ENCODE measurements at regions not wholly inside any gene's neighbourhood (a gene's known extent, or its start where the extent isn't known, plus 50 kb on each side); places are given as distances from the start of the nearest gene placed in this dataset.

DNA sequence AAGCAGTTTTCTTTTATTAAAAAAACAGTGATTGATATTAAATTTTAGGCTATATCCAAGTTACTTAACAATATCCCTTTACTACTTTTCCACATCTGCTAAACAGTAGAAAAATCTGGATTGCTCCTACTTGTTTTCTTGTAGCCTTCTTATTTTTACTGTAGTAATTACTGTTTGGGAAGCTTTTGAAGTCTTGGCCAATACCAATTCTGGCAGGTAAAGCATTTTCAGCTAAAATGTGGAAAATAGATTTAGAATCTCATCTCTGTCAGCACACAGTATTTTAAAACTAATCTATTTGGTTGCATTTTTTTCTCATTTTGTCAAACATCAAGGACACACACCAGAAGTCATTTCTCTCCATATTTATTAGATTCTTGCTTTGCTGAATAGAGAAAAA lies 1485.7 kb upstream of the PIK3C3 start:
- Histone ChIP-seq H3K36me3 (no peaks in the 10 kb centered on the region), H3K27me3 (no peaks in the 10 kb centered on the region), H3K4me1 (ENCODE audit: insufficient read depth) (no peaks in the 10 kb centered on the region), H3K27ac (no peak overlapping the region), H3K4me3 (no peak overlapping the region), H3K9me3 (no peaks in the 10 kb centered on the region)
- DNase-seq = no peak
- intact Hi-C loops (cut with DNase I) = no loop called here
- TF ChIP-seq CTCF (IDR thresholded peaks at IDR 0.05) (no peak), EP300 (IDR thresholded peaks at IDR 0.05) (no peak), POLR2A (IDR thresholded peaks at IDR 0.05) (no peak)

- intact Hi-C loops (cut with DNase I) = no loop called here
- Histone ChIP-seq H3K27me3 (no peaks in the 10 kb centered on the region), H3K4me1 (ENCODE audit: insufficient read depth) (no peaks in the 10 kb centered on the region), H3K27ac (no peak overlapping the region), H3K36me3 (no peaks in the 10 kb centered on the region), H3K9me3 (no peaks in the 10 kb centered on the region), H3K4me3 (no peak overlapping the region)
- 77 to 85% (median 83%) methylated on average over 1 of the region's 1 CpG for WGBS, 3 donors
- TF ChIP-seq POLR2A (IDR thresholded peaks at IDR 0.05) (no peak), EP300 (IDR thresholded peaks at IDR 0.05) (no peak), CTCF (IDR thresholded peaks at IDR 0.05) (no peak)
- no peak for DNase-seq
Measured at GRCh38 chr18:40464032-40464431, 1491.0 kb upstream of the PIK3C3 start.

- no peak for DNase-seq
- TF ChIP-seq POLR2A (IDR thresholded peaks at IDR 0.05) (no peak), EP300 (IDR thresholded peaks at IDR 0.05) (no peak), CTCF (IDR thresholded peaks at IDR 0.05) (no peak)
Measured at GRCh38 chr18:40453903-40454302, 1501.1 kb upstream of the PIK3C3 start.

GRCh38 chr18:40452599-40452998 lies 1502.4 kb upstream of the PIK3C3 start:
- no peak overlapping the region for H3K4me3 ChIP-seq
- WGBS, 3 donors = 89 to 96% (median 91%) methylated on average over 2 of the region's 2 CpGs
- H3K9me3 ChIP-seq = no peaks in the 10 kb centered on the region
- H3K36me3 ChIP-seq = no peaks in the 10 kb centered on the region
- no peak for TF ChIP-seq EP300 (IDR thresholded peaks at IDR 0.05)
- no peak for TF ChIP-seq POLR2A (IDR thresholded peaks at IDR 0.05)
- no peak for TF ChIP-seq CTCF (IDR thresholded peaks at IDR 0.05)
- no peaks in the 10 kb centered on the region for H3K4me1 ChIP-seq (ENCODE audit: insufficient read depth)
- no peak for DNase-seq
- intact Hi-C loops (cut with DNase I) = no loop called here
- H3K27ac ChIP-seq = no peak overlapping the region
- H3K27me3 ChIP-seq = peaks cover 2% of the 10 kb centered on the region

More at GRCh38 chr18:40453903-40454302, 1501.1 kb upstream of the PIK3C3 start:
- Histone ChIP-seq H3K27me3 (no peaks in the 10 kb centered on the region), H3K27ac (no peak overlapping the region), H3K4me3 (no peak overlapping the region), H3K4me1 (ENCODE audit: insufficient read depth) (no peaks in the 10 kb centered on the region), H3K36me3 (no peaks in the 10 kb centered on the region), H3K9me3 (no peaks in the 10 kb centered on the region)
- intact Hi-C loops (cut with DNase I) = no loop called here
- 92 to 95% (median 94%) methylated on average over 5 of the region's 5 CpGs for WGBS, 3 donors

DNA sequence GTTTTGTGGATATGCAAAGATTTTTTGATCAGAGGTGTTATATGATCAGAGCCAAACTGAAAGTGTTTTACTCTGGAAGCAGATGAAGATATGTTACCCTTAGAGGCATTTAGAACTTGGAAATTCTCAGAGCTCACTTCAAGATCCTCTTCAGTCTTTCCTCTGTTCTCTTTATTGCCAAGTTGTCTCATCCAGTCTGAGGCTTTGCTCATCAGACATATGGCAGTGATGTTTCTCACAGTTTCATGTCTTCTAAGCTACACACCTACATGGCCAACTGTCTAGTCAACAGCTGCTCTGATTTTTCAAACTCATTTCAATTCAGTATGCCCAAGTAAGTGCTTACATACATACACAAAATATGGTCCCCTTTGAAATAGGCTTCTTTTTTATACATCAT lies 1504.3 kb upstream of the PIK3C3 start:
- H3K36me3 ChIP-seq = no peaks in the 10 kb centered on the region
- no peak overlapping the region for H3K4me3 ChIP-seq
- H3K4me1 ChIP-seq (ENCODE audit: insufficient read depth) = no peaks in the 10 kb centered on the region
- no peaks in the 10 kb centered on the region for H3K9me3 ChIP-seq
- peaks cover 2% of the 10 kb centered on the region for H3K27me3 ChIP-seq
- no peak overlapping the region for H3K27ac ChIP-seq
- intact Hi-C loops (cut with DNase I) = no loop called here
- TF ChIP-seq EP300 (IDR thresholded peaks at IDR 0.05) = no peak
- no peak for TF ChIP-seq POLR2A (IDR thresholded peaks at IDR 0.05)
- no peak for TF ChIP-seq CTCF (IDR thresholded peaks at IDR 0.05)
- DNase-seq = no peak

Data from ovary (tissue), 7 donors.